ENCODE measurements at regions not wholly inside any gene's neighbourhood (a gene's known extent, or its start where the extent isn't known, plus 50 kb on each side); places are given as distances from the start of the nearest gene placed in this dataset.

- TF ChIP-seq CTCF (IDR thresholded peaks at IDR 0.05; ENCODE audit: low read length) (no peak), EZH2 (IDR thresholded peaks at IDR 0.05; ENCODE audit: borderline replicate concordance, low read length) (no peak)
These were observed 193.6 kb downstream of the RAP2A start for GRCh38 chr13:97627566-97627965.

Measured in OCI-LY1 (cell line).